RPMI8226 (cell line): ENCODE measurements at regions not wholly inside any gene's neighbourhood (a gene's known extent, or its start where the extent isn't known, plus 50 kb on each side); places are given as distances from the start of the nearest gene placed in this dataset.
"Not testable (repeated sequence)": the region's sequence is repeated elsewhere in the genome, so short reads cannot be mapped to it uniquely, and the experiment has no call there.

Experiments
- DNase-seq: peaks from one replicate; pipeline ENCODE4 v3.0.0-alpha.2; 2015

GRCh38 chrX:122586831-122587230, 597.2 kb upstream of the GRIA3 start:
- DNase-seq = no peak

GRCh38 chrX:122591546-122591945, 592.5 kb upstream of the GRIA3 start:
- DNase-seq = no peak

- DNase-seq = no peak
These were observed 587.1 kb upstream of the GRIA3 start for GRCh38 chrX:122596998-122597397.

DNA sequence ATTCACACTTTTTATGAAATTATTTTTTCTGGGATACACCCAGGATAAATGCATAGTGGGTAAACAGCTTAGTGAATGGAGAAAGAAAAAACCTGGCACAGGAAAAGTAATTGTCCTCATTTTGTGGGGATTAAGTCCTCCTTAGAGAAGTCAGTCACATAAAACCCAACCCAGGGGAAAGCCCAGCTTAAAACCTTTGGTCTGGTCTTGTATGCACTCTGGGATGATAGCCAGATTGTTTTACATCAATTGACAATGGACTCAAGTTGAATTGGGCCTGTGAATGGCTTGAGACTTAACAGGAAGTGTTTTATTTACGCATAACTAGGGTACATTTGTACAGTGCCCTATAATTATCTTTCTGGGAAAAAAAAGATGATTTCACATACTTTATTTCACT, 561.3 kb upstream of the GRIA3 start:
- DNase-seq = no peak

- DNase-seq = no peak
These were observed 558.8 kb upstream of the GRIA3 start for GRCh38 chrX:122625239-122625638.

DNA sequence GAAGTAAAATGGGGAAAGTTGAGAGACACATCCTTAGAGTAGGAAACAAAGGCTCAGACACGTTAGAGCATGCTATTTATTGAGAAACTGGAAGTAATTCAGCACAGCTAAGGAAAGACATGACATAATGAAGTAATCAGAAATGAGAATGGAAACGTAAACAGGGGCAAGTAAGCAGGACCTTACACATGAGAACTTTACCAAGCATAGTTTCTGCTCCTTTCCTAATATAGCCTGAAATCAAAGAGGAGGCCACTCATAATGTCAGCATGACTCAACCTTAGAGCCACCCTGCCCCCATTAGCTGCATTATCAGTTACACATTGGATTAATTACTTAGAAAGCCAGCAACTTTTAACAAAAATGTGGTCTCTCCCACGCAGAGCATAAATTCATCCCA, 558.3 kb upstream of the GRIA3 start:
- no peak for DNase-seq

GRCh38 chrX:122626871-122627270, 557.2 kb upstream of the GRIA3 start:
- DNase-seq = no peak

GRCh38 chrX:122641136-122641535, 542.9 kb upstream of the GRIA3 start:
- no peak for DNase-seq

DNA sequence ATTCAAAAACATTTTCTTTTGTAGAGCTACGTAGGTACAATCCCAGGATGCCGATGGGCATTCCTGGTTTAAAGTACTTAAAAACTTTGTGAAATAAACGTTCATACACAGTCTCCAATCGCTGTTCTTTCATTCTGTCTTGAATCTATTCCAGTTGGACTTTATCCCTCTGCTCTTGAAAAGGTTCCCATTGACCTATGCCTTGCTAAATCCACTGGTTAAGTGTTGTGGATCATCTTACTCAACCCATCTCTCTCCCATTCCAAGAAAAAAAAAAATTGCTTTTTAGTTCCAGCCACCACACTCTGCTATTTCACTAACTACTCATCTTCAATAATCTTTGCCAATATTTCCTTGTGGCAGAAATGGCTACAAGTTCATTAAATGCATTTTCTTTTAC, 542.3 kb upstream of the GRIA3 start:
- no peak for DNase-seq

- DNase-seq = not testable (repeated sequence)
These were observed 528.8 kb upstream of the GRIA3 start for GRCh38 chrX:122655256-122655655.

DNA sequence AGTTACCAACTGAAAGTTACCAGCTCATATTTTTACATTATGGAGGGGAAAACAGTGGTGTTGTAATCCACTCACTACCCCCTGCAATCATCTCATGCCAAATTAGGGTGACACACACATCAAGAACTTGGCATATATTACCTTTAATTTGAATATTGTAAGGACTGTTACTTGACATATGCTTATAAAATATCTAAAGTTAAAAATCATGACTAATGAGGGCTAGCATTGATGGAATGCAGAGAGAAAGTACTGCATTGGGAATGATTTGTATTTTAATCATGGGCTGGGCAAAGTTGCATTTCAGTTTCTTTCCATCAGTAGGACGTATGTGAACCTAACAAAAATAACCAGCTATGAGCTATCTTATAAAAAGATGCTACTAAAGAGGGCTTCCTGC, 517.5 kb upstream of the GRIA3 start:
- no peak for DNase-seq

- no peak for DNase-seq
These were observed 516.4 kb upstream of the GRIA3 start for GRCh38 chrX:122667667-122668066.

DNA sequence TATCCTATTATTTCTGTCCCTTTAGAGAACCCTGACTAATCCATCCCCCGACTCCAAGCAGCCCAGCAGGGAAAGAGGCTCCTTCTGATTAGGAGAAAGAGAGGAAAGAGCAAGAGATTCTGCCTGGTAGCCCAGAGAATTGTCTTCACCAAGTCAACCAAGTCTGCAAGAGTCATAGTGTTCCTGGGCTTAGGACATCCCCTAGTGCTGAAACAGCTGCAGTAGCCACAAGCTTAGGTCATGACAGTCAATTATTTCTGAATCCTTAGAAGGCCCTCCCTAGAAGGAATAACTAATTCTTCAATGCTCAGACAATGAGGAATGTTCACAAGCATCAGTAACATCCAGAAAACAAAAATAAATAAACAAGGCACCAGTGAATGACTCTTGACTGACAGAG, 480.3 kb upstream of the GRIA3 start:
- DNase-seq = no peak

- DNase-seq = no peak
These were observed 444.3 kb upstream of the GRIA3 start for GRCh38 chrX:122739770-122740169.

GRCh38 chrX:122770581-122770980, 413.5 kb upstream of the GRIA3 start:
- no peak for DNase-seq

DNA sequence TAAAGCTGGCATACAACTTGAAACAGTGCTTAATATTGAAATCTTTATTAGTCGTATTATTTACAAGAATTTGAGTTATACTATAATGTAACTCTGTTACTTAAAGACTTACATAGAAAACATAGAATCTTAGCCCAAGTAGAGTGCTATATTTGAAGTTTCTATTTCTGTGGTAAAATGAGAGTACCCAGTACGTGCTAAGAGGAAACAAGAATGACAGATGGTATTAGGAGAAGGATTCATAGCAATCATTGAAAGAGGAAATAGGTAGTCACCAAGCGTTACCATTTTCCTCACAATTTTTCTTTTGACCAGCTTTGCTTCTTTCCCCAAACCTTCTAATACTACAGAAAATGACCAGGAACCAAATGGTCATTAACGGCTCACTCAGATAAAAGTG, 412.1 kb upstream of the GRIA3 start:
- DNase-seq = no peak

DNA sequence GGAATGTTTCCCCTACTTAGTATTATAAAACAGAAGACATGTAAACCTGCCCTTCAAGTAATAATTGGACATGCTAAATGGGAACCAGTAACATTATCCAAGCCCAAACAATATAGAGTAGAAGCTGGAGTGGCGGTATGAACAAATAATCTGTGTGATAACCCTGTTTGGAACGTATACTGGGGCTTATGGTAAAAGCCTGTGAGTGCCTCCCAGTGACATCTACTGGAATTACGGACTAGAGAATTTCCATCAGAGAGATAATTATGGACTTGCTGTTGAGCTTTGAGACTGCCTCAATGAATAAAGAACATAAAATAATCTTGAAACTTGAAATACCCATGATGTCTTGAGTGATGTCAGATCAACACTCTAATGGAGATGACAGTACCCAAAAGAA, 406.3 kb upstream of the GRIA3 start:
- DNase-seq = no peak

- no peak for DNase-seq
These were observed 400.2 kb upstream of the GRIA3 start for GRCh38 chrX:122783918-122784317.

GRCh38 chrX:122787231-122787630, 396.8 kb upstream of the GRIA3 start:
- DNase-seq = no peak

- DNase-seq = no peak
These were observed 395.9 kb upstream of the GRIA3 start for GRCh38 chrX:122788216-122788615.

DNA sequence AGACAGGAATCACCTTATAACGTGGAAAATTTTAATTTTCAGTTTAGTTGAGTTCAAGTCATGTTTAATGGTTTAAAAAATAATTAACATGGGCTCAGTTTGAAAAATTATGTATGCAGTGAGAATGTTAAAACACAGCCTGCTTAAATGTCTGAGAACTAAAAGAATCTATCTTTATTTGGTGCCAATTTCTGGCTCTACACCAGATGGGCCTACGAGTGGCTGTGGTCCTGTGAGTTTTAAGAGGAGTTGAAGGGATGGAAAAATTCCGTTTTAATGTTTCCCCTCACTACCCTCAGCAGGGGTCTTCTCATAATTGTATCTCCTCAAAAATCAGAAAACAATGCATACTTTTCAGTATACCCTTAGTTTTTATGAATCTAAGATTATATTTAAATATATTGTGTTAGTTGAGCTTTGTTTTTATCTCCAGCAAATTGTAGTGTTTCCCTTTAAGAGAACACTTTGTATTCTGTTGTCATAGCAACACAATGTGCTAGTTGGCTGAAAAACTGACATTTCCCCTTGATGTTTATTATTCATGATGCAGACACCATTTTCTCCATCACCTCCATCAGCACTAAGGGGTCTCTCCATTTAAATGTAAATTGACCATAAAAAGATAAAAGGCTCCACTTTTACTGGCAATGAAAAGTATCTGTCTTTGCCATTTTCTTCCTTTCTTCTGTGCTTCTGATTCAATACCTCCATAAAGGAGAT, 393.5 kb upstream of the GRIA3 start:
- no peak for DNase-seq

- no peak for DNase-seq
These were observed 370.2 kb upstream of the GRIA3 start for GRCh38 chrX:122813876-122814275.

GRCh38 chrX:122816288-122816687, 367.8 kb upstream of the GRIA3 start:
- DNase-seq = no peak

DNA sequence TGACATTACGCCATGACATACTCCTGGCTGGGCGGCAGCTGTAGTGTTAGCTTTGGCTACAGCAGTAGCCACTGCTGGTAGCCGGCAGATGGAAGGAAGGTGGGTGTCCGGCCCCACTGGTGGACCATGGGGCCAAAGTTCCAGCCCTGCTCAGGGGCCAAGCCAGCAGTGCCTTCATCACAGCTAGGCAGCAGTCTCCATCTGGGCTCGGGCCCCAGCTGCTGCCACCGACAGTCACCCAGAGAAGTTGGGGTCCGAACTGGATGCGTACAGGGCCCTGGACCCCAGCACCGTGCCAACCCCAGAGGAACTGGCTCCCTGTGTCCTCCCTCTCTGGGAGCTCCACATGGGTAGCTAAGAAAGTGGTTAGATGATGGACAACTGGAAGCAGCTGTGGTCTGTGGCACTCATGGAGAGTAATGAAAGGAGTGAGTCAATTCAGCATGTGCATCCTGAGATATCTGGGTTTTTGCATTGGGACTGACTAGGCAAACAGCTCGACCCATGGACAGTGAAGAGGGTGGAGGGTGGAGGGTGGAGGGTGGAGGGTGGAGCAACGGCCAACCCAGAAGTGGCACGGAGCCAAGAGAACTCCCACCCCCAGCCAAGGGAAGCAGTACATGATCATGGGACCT, 366.6 kb upstream of the GRIA3 start:
- DNase-seq = no peak

GRCh38 chrX:122818068-122818467, 366.0 kb upstream of the GRIA3 start:
- DNase-seq = no peak
